DOHH2 (cell line): ENCODE measurements at regions not wholly inside any gene's neighbourhood (a gene's known extent, or its start where the extent isn't known, plus 50 kb on each side); places are given as distances from the start of the nearest gene placed in this dataset.

Experiments
- H3F3A ChIP-seq: fragments of 200-600 bp; sonication (generic), shearing (Covaris generic); 2 replicates; pipeline ENCODE4 v1.6.0; 2016; ENCODE audit warnings: antibody characterized with exemption, mild to moderate bottlenecking; ENCODE audit not compliant: control insufficient read depth, insufficient read depth
- H3K27ac ChIP-seq: fragments of 200-600 bp; sonication (generic); 2 replicates; pipeline ENCODE4 v1.5.1; 2014; ENCODE audit warnings: low read depth, mild to moderate bottlenecking, low read length, moderate library complexity
- H3K27me3 ChIP-seq: fragments of 200-600 bp; sonication (generic); 2 replicates; pipeline ENCODE4 v1.6.1; 2014; ENCODE audit warnings: mild to moderate bottlenecking, low read length, mixed read lengths; ENCODE audit not compliant: control insufficient read depth
- H3K36me3 ChIP-seq: fragments of 200-600 bp; sonication (generic); 2 replicates; pipeline ENCODE4 v1.6.1; 2014; ENCODE audit warnings: mild to moderate bottlenecking, low read length, moderate library complexity, mixed read lengths; ENCODE audit not compliant: control insufficient read depth
- H3K4me1 ChIP-seq: fragments of 200-600 bp; sonication (generic); 2 replicates; pipeline ENCODE4 v1.6.1; 2014; ENCODE audit warnings: mild to moderate bottlenecking, low read length, mixed read lengths; ENCODE audit not compliant: control insufficient read depth
- H3K4me2 ChIP-seq: fragments of 200-600 bp; sonication (generic); 2 replicates; pipeline ENCODE4 v1.6.0; 2014; ENCODE audit warnings: mild to moderate bottlenecking, low read length, moderate library complexity
- H3K4me3 ChIP-seq: fragments of 200-600 bp; sonication (generic); 2 replicates; pipeline ENCODE4 v1.5.1; 2014; ENCODE audit warnings: mild to moderate bottlenecking, low read length, mixed read lengths
- H3K79me2 ChIP-seq: fragments of 200-600 bp; sonication (generic); 2 replicates; pipeline ENCODE4 v1.6.1; 2014; ENCODE audit warnings: mild to moderate bottlenecking, low read length, mixed read lengths; ENCODE audit not compliant: control insufficient read depth
- H3K9me2 ChIP-seq: fragments of 200-600 bp; sonication (generic); replicated peaks from 2 replicates; pipeline ENCODE4 v1.6.1; 2014; ENCODE audit warnings: mild to moderate bottlenecking, low read length, mixed read lengths; ENCODE audit not compliant: control insufficient read depth
- H3K9me3 ChIP-seq: fragments of 200-600 bp; sonication (generic); 2 replicates; pipeline ENCODE4 v1.6.1; 2014; ENCODE audit warnings: antibody characterized with exemption, low read length, mixed read lengths; ENCODE audit not compliant: control insufficient read depth, insufficient read depth
- H4K20me1 ChIP-seq: fragments of 200-600 bp; sonication (generic); 2 replicates; pipeline ENCODE4 v1.6.0; 2014; ENCODE audit warnings: low read depth, mild to moderate bottlenecking, antibody characterized with exemption, low read length, moderate library complexity; ENCODE audit not compliant: control insufficient read depth, insufficient read depth
- EZH2phosphoT487 ChIP-seq: fragments of 200-600 bp; sonication (generic); IDR thresholded peaks from 2 replicates; pipeline ENCODE4 v1.6.1; 2017; ENCODE audit warnings: borderline replicate concordance, mild to moderate bottlenecking, antibody characterized with exemption, low read length, moderate library complexity, mixed read lengths
- TF ChIP-seq, protein P1 (sequence below): fragments of 200-600 bp; sonication (generic); IDR thresholded peaks from one replicate; pipeline ENCODE4 v1.5.1; 2014; ENCODE audit warnings: antibody characterized with exemption, mild to moderate bottlenecking, low read depth, low read length; ENCODE audit not compliant: poor library complexity, severe bottlenecking

DNA sequence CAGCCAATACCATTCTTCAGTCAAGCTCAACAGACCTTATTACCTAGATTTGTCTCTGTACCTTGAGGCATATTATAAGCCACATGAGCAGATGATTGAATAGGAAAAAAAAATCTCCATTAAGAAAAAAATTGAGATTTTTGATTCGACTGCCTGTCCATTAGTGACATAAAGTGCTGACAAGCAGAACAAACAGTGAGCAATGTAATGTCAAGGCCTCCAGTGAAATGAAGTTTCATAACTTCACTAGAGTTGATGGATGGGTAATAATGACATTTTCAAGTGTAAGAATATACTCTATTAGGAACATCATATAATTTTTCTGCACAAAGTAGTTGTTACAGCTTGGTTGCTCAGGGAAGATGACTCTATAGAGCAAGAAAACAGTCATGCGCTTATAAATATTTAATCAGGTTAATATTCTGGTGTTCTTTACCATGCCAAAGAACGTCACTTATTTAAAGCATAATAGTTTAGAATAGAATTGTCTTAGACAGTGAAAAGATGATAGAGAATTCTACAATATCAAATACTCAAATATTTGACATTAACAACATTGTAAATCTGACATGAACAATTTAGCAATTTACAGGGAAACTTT lies 783.7 kb downstream of the EPHA7 start:
- no peaks in the 10 kb centered on the region for H3K9me3 ChIP-seq
- TF ChIP-seq EZH2phosphoT487, result no peak
- TF ChIP-seq, protein P1, sequence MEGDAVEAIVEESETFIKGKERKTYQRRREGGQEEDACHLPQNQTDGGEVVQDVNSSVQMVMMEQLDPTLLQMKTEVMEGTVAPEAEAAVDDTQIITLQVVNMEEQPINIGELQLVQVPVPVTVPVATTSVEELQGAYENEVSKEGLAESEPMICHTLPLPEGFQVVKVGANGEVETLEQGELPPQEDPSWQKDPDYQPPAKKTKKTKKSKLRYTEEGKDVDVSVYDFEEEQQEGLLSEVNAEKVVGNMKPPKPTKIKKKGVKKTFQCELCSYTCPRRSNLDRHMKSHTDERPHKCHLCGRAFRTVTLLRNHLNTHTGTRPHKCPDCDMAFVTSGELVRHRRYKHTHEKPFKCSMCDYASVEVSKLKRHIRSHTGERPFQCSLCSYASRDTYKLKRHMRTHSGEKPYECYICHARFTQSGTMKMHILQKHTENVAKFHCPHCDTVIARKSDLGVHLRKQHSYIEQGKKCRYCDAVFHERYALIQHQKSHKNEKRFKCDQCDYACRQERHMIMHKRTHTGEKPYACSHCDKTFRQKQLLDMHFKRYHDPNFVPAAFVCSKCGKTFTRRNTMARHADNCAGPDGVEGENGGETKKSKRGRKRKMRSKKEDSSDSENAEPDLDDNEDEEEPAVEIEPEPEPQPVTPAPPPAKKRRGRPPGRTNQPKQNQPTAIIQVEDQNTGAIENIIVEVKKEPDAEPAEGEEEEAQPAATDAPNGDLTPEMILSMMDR, result no peak

DNA sequence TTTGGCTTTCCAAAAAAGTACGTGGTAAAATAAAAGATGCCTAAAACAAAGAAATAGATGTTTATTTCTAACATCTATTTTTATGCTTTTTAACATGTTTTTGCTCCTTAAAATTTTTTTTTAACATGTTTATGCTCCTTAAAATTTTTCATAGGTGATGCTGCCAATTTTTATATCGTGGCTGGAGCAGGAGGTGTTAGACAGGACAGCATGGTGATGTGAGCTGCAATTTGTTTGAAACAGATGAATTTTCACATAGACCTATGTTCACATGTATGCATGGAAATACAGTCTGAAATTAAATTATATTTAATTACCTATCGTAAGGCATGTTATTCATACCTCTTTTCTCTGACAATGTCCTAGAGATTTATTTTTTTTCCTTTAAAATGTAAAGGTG lies 784.8 kb downstream of the EPHA7 start:
- Histone ChIP-seq H3K4me1 (no peaks in the 10 kb centered on the region), H3K27me3 (no peaks in the 10 kb centered on the region), H3K36me3 (no peaks in the 10 kb centered on the region), H3K4me3 (no peak overlapping the region), H3K9me2 (no peaks in the 10 kb centered on the region), H3K79me2 (no peaks in the 10 kb centered on the region), H3F3A (no peaks in the 10 kb centered on the region), H3K27ac (no peak overlapping the region), H3K9me3 (no peaks in the 10 kb centered on the region), H4K20me1 (no peaks in the 10 kb centered on the region), H3K4me2 (no peak overlapping the region)
- TF ChIP-seq, protein P1, result no peak
- no peak for TF ChIP-seq EZH2phosphoT487

More for the DNA sequence above, 783.7 kb downstream of the EPHA7 start:
- Histone ChIP-seq H3K36me3 (no peaks in the 10 kb centered on the region), H3K79me2 (no peaks in the 10 kb centered on the region), H3F3A (no peaks in the 10 kb centered on the region), H3K4me2 (no peak overlapping the region), H3K27me3 (no peaks in the 10 kb centered on the region), H3K27ac (no peak overlapping the region), H3K9me2 (no peaks in the 10 kb centered on the region), H3K4me3 (no peak overlapping the region), H4K20me1 (no peaks in the 10 kb centered on the region), H3K4me1 (no peaks in the 10 kb centered on the region)

DNA sequence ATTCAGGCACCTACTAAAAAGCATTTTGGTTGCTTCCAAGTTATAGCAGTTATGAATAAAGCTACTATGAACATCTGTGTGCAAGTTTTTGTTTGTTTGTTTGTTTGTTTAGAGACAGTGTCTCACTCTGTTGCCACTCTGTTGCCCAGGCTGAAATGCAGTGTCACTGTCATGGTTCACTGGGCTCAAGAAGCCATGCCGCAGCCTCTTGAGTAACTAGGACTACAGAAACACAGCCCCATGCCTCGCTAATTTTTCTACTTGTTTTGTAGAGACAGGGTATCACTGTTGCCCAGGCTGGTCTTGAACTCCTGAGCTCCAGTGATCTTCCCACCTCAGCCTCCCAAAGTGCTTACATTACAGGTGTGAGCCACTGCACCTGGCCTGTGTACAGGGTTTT lies 795.9 kb downstream of the EPHA7 start:
- Histone ChIP-seq H3K9me2 (no peaks in the 10 kb centered on the region), H3K4me3 (no peak overlapping the region), H3K79me2 (no peaks in the 10 kb centered on the region)

More for the DNA sequence above, 795.9 kb downstream of the EPHA7 start:
- Histone ChIP-seq H3K27ac (no peak overlapping the region), H3K36me3 (no peaks in the 10 kb centered on the region), H3K4me1 (no peaks in the 10 kb centered on the region), H3K4me2 (no peak overlapping the region), H3K27me3 (no peaks in the 10 kb centered on the region), H3F3A (no peaks in the 10 kb centered on the region), H3K9me3 (no peaks in the 10 kb centered on the region), H4K20me1 (no peaks in the 10 kb centered on the region)
- no peak for TF ChIP-seq EZH2phosphoT487
- TF ChIP-seq, protein P1, result no peak
